K562 (cell line): ENCODE measurements at regions not wholly inside any gene's neighbourhood (a gene's known extent, or its start where the extent isn't known, plus 50 kb on each side); places are given as distances from the start of the nearest gene placed in this dataset.

ENCODE experiments used
- BRD4 ChIP-seq: fragments of 200-600 bp; sonication (generic); IDR thresholded peaks from 2 replicates; pipeline ENCODE4 v1.6.1; 2017; ENCODE audit warnings: inconsistent platforms
- CBFA2T2 ChIP-seq: fragments of 450-650 bp; conservative IDR thresholded peaks from 2 replicates; pipeline ENCODE4 v1.6.1; 2017; ENCODE audit warnings: mild to moderate bottlenecking
- CEBPG ChIP-seq, 3 experiments: fragments of 200-800 bp in 1 of 3; sonication (Bioruptor generic) in 1 of 3; sonication (generic) in 1 of 3; formaldehyde crosslinking in 1 of 3; IDR thresholded peaks in 2 of 3; conservative IDR thresholded peaks in 1 of 3; 2 replicates each; pipeline versions ENCODE4 v1.6.1 to v1.8.0; 2016 to 2022; ENCODE audit warnings: missing compliant biosample characterization in 2 of 3, missing genetic modification characterization in 2 of 3, mild to moderate bottlenecking in 1 of 3, missing genetic modification reagents in 1 of 3
- CEBPZ ChIP-seq: fragments of 150-350 bp; IDR thresholded peaks from 2 replicates; pipeline ENCODE4 v1.6.1; 2014; ENCODE audit warnings: low read depth, mild to moderate bottlenecking, low read length, borderline replicate concordance
- CTCF ChIP-seq, 3 experiments: IDR thresholded peaks in 2 of 3; conservative IDR thresholded peaks in 1 of 3; 2 replicates each; pipeline ENCODE4 v1.5.1; 2011 to 2012; ENCODE audit warnings: low read length in 3 of 3, mild to moderate bottlenecking in 3 of 3, control low read depth in 2 of 3, improper control_type of control experiment in 1 of 3, inconsistent platforms in 1 of 3, low read depth in 1 of 3, mixed read lengths in 1 of 3, moderate library complexity in 1 of 3; ENCODE audit not compliant: insufficient read depth in 2 of 3
- E2F8 ChIP-seq: fragments of 450-650 bp; IDR thresholded peaks from 2 replicates; pipeline ENCODE4 v1.7.1; 2018; ENCODE audit warnings: mild to moderate bottlenecking, low read depth; ENCODE audit not compliant: partially characterized antibody
- KLF1 ChIP-seq: fragments of 450-650 bp; IDR thresholded peaks from 2 replicates; pipeline ENCODE4 v1.6.1; 2016; ENCODE audit warnings: missing genetic modification characterization, missing compliant biosample characterization
- KLF16 ChIP-seq: IDR thresholded peaks from 2 replicates; pipeline ENCODE4 v1.6.1; 2016; ENCODE audit warnings: antibody characterized with exemption
- MAFF ChIP-seq: IDR thresholded peaks from 2 replicates; pipeline ENCODE4 v1.6.1; 2012; ENCODE audit warnings: low read length, improper control_type of control experiment
- NCOA1 ChIP-seq: fragments of 450-650 bp; IDR thresholded peaks from 2 replicates; pipeline ENCODE4 v1.6.1; 2016; ENCODE audit warnings: low read depth
- PHTF2 ChIP-seq: fragments of 250-450 bp; sonication (Bioruptor Pico); IDR thresholded peaks from 2 replicates; pipeline ENCODE4 v1.5.0; 2021; ENCODE audit warnings: mild to moderate bottlenecking
- POLR3A ChIP-seq: IDR thresholded peaks from 2 replicates; pipeline ENCODE4 v1.6.1; 2011; ENCODE audit warnings: borderline replicate concordance, mild to moderate bottlenecking, moderate library complexity; ENCODE audit not compliant: insufficient read length, insufficient read depth; ENCODE audit errors: extremely low read depth
- TF ChIP-seq, protein P1 (sequence below): fragments of 450-650 bp; IDR thresholded peaks from 2 replicates; pipeline ENCODE4 v1.6.1; 2018; ENCODE audit not compliant: partially characterized antibody

DNA sequence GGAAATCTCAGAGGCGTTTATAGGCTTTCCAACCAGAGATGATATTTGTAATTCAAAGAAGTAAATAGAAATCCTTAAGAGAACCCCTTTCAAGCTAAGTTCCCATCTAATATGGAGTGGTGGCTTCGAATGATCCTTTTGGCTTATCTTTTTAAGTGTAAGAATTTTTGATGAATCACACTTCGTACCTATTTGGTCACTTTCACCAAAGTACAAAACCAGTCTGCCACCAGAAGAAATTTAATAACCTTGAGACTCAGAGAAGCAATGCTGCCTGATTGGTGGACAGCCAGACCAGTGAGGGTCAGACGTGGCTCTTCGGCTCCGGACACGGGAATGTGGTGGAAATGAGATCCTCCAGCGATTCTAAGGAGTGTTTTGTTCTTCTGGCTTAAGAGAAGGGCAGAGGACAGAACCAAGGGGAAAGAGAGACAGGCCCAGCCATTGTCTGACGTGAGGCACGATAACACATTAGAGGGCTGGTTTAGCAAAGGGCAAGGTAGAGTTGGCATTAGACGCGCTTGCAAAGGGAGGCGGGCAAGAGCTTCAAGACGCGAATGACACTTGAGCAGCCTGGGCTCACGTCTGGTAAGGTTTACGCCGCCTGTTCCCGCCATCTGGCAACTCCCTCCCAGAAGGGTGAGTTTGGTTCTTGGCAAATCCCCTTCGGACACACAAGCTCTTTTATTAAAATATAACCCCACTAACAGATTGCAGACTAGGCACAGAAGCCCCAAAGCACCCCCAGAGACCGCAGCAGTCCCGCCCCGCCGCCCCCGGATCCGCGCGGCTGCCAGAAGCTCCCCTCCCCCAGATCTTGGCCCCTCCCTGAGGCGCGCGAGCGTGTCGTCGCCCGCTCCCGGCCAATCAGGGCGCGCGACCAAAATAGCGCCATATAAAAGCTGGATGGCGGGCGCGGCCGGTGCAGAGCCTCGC is 50.0 kb upstream of the EZR start (continued):
- TF ChIP-seq, protein P1, sequence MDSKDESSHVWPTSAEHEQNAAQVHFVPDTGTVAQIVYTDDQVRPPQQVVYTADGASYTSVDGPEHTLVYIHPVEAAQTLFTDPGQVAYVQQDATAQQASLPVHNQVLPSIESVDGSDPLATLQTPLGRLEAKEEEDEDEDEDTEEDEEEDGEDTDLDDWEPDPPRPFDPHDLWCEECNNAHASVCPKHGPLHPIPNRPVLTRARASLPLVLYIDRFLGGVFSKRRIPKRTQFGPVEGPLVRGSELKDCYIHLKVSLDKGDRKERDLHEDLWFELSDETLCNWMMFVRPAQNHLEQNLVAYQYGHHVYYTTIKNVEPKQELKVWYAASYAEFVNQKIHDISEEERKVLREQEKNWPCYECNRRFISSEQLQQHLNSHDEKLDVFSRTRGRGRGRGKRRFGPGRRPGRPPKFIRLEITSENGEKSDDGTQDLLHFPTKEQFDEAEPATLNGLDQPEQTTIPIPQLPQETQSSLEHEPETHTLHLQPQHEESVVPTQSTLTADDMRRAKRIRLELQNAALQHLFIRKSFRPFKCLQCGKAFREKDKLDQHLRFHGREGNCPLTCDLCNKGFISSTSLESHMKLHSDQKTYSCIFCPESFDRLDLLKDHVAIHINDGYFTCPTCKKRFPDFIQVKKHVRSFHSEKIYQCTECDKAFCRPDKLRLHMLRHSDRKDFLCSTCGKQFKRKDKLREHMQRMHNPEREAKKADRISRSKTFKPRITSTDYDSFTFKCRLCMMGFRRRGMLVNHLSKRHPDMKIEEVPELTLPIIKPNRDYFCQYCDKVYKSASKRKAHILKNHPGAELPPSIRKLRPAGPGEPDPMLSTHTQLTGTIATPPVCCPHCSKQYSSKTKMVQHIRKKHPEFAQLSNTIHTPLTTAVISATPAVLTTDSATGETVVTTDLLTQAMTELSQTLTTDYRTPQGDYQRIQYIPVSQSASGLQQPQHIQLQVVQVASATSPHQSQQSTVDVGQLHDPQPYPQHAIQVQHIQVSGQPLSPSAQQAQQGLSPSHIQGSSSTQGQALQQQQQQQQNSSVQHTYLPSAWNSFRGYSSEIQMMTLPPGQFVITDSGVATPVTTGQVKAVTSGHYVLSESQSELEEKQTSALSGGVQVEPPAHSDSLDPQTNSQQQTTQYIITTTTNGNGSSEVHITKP = peak; percentile 97
- TF ChIP-seq CBFA2T2 (0 out of 2 replicates have a peak, but pooled peaks have one; percentile 1), CEBPZ (no peak), MAFF (0 out of 2 replicates have a peak, but pooled peaks have one; percentile 11), CEBPG (CRISPR knock-in tag; IDR thresholded peaks at IDR 0.05) (no peak), CEBPG (tag; conservative IDR thresholded peaks at IDR 0.05 in 1 of 2, IDR thresholded peaks at IDR 0.05 in 1 of 2) (no peak), POLR3A (no peak), KLF16 (no peak; the same call in 1 of the 2 replicates), KLF1 (tag) (peak; percentile 73), PHTF2 (CRISPR knock-in tag) (no peak), BRD4 (0 out of 2 replicates have a peak, but pooled peaks have one; percentile 8), E2F8 (peak; percentile 94), NCOA1 (0 out of 2 replicates have a peak, but pooled peaks have one; percentile 14), CTCF (IDR thresholded peaks at IDR 0.05 in 2 of 3, conservative IDR thresholded peaks at IDR 0.05 in 1 of 3; ENCODE audit: insufficient read depth in 2 of 3, low read depth in 1 of 3, low read length in 3 of 3) (no peak)
